Caco-2 (cell line): ENCODE measurements at regions not wholly inside any gene's neighbourhood (a gene's known extent, or its start where the extent isn't known, plus 50 kb on each side); places are given as distances from the start of the nearest gene placed in this dataset.
A peak's percentile ranks its signal among the peaks of the same experiment; 100 is the strongest.

ENCODE experiments used
- BruUV-seq: library from RNA; stranded (reverse); fragments of 400-500 nt; replicated peaks from 2 replicates; lab custom pipeline; 2021; lab: Mats Ljungman, UMichigan
- CTCF ChIA-PET: fragments of 300-600 bp; sonication (Branson Sonifier 250); formaldehyde crosslinking; loops from one replicate; lab custom pipeline; 2022; ENCODE audit warnings: antibody characterized with exemption; lab: Charles Lee
- POLR2A ChIA-PET: fragments of 300-600 bp; sonication (Branson Sonifier 250); formaldehyde crosslinking; loops from one replicate; lab custom pipeline; 2022; ENCODE audit warnings: antibody characterized with exemption; lab: Charles Lee
- DNase-seq, 2 experiments: peaks; one replicate each; pipeline versions ENCODE4 v3.0.0 to v3.0.0-alpha.2; 2020 to 2022
- H3K27me3 ChIP-seq: replicated peaks from 2 replicates; pipeline ENCODE4 v1.6.0; 2011; ENCODE audit warnings: low read length; ENCODE audit not compliant: control insufficient read depth, insufficient read depth
- H3K36me3 ChIP-seq: 2 replicates; pipeline ENCODE4 v1.5.1; 2011; ENCODE audit warnings: low read length; ENCODE audit not compliant: control insufficient read depth, insufficient read depth
- H3K4me1 ChIP-seq: fragments of 250-450 bp; sonication (Bioruptor Pico); 2 replicates; pipeline ENCODE4 v1.5.1; 2020; ENCODE audit warnings: mild to moderate bottlenecking
- H3K4me3 ChIP-seq: 2 replicates; pipeline ENCODE4 v1.5.1; 2011; ENCODE audit warnings: low read depth, mild to moderate bottlenecking, control low read depth, low read length
- H3K9me3 ChIP-seq: fragments of 250-450 bp; sonication (Bioruptor Pico); 2 replicates; pipeline ENCODE4 v1.5.1; 2020; ENCODE audit warnings: mild to moderate bottlenecking, moderate library complexity
- H3K27ac Mint-ChIP-seq: one replicate; pipeline ENCODE4 v1.8.0; 2022; ENCODE audit warnings: mixed read lengths; ENCODE audit not compliant: unreplicated experiment
- H3K27me3 Mint-ChIP-seq: one replicate; pipeline ENCODE4 v1.8.0; 2022; ENCODE audit warnings: mixed read lengths; ENCODE audit not compliant: insufficient read depth, unreplicated experiment
- H3K36me3 Mint-ChIP-seq: one replicate; pipeline ENCODE4 v1.8.0; 2022; ENCODE audit warnings: mild to moderate bottlenecking, mixed read lengths; ENCODE audit not compliant: insufficient read depth, unreplicated experiment
- H3K4me1 Mint-ChIP-seq: one replicate; pipeline ENCODE4 v1.8.0; 2022; ENCODE audit warnings: low read depth, mixed read lengths; ENCODE audit not compliant: unreplicated experiment
- H3K4me3 Mint-ChIP-seq: one replicate; pipeline ENCODE4 v1.8.0; 2022; ENCODE audit warnings: mild to moderate bottlenecking, moderate library complexity, mixed read lengths; ENCODE audit not compliant: unreplicated experiment
- H3K9me3 Mint-ChIP-seq: one replicate; pipeline ENCODE4 v1.8.0; 2022; ENCODE audit warnings: mixed read lengths; ENCODE audit not compliant: unreplicated experiment
- intact Hi-C: fragments of 100-400 bp; cut with micrococcal nuclease; formaldehyde crosslinking; loops from one replicate; pipeline ENCODE4 v1.10.0; 2022; ENCODE audit not compliant: unreplicated experiment
- TF ChIP-seq, protein P1 (sequence below), 2 experiments: fragments of 200-600 bp in 1 of 2; IDR thresholded peaks; 1 replicate in 1 of 2; 2 replicates in 1 of 2; pipeline versions ENCODE4 v1.5.1 to v1.8.0; 2011 to 2022; ENCODE audit warnings: antibody characterized with exemption in 1 of 2, control low read depth in 1 of 2, inconsistent platforms in 1 of 2, low read depth in 1 of 2, low read length in 1 of 2, mild to moderate bottlenecking in 1 of 2, moderate library complexity in 1 of 2; ENCODE audit not compliant: insufficient read depth in 1 of 2, severe bottlenecking in 1 of 2, unreplicated experiment in 1 of 2

DNA sequence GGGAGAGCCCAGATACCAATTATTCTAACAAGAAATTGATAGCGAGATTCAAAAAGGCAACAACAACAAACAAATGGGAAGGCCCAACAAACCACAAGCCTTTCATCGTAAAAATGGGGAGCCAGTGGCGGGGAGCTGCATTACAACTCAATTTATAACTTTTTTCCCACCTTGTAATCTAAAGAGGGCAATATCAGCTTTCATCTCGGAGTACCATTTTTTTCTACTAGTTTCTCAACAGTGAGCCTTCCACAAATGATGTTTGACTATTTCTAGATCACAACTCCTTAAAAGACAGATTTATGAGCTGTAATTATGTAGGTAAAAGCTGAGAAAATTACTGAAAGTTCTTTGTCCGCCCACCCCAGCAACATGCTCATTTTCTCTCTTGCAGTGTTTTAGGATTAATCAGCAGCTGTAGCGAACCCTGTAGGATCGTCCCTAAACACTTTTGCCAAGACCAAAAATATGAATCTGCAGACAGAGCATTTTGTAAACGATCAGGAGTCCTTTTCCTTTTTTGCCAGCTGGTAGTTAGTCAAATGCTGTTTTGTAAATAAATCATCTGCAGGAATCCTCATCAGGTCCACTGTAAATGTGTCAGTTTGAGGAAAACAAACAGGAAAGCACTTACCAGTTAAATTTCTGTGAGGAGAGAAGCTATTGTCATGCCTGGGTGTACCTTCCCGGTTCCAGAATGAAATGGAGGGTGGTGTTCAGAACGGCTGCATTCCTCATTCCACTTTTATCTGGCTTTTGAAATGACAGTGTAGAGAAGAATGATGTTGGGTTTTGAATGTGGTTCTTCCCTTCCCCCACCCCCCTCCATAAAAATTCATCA, 53.2 kb downstream of the EEF1B2 start:
- BruUV-seq, result TSS peak; percentile 84
- Mint-ChIP-seq H3K9me3 (no peaks in the 10 kb centered on the region), H3K4me3 (peak overlapping the region; percentile 66), H3K27me3 (peaks cover 5% of the 10 kb centered on the region), H3K27ac (peak overlapping the region; percentile 74), H3K4me1 (peaks cover 22% of the 10 kb centered on the region), H3K36me3 (no peaks in the 10 kb centered on the region)
- TF ChIP-seq, protein P1, sequence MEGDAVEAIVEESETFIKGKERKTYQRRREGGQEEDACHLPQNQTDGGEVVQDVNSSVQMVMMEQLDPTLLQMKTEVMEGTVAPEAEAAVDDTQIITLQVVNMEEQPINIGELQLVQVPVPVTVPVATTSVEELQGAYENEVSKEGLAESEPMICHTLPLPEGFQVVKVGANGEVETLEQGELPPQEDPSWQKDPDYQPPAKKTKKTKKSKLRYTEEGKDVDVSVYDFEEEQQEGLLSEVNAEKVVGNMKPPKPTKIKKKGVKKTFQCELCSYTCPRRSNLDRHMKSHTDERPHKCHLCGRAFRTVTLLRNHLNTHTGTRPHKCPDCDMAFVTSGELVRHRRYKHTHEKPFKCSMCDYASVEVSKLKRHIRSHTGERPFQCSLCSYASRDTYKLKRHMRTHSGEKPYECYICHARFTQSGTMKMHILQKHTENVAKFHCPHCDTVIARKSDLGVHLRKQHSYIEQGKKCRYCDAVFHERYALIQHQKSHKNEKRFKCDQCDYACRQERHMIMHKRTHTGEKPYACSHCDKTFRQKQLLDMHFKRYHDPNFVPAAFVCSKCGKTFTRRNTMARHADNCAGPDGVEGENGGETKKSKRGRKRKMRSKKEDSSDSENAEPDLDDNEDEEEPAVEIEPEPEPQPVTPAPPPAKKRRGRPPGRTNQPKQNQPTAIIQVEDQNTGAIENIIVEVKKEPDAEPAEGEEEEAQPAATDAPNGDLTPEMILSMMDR (IDR thresholded peaks at IDR 0.05; ENCODE audit: insufficient read depth in 1 of 2, low read depth in 1 of 2, low read length in 1 of 2, severe bottlenecking in 1 of 2, unreplicated experiment in 1 of 2), result no peak
- intact Hi-C loops, result no loop called here
- peak in 1 of 2 experiments; percentile 29 for DNase-seq
- no peak overlapping the region for H3K4me3 ChIP-seq
- no peaks in the 10 kb centered on the region for H3K9me3 ChIP-seq
- CTCF ChIA-PET, result no interaction called here
- POLR2A ChIA-PET, result no interaction called here
- no peaks in the 10 kb centered on the region for H3K36me3 ChIP-seq
- H3K4me1 ChIP-seq, result peaks cover 11% of the 10 kb centered on the region
- H3K27me3 ChIP-seq, result no peaks in the 10 kb centered on the region

DNA sequence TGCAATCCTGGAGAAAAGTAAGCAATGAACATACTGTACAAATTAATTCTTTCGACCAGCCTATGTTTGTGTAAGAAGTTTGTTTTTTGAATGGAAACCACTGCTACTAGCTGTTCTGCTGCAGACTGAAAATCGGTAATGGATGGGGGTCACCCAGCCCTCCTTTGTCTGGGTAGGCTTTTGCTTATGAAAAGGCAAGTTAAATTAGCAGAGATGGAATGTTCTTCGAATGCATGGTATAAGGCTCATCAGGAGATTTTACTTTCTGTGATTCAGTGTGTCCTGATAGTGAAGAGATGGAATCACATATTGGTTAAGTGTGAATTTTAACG, 53.8 kb downstream of the EEF1B2 start:
- H3K27me3 ChIP-seq, result no peaks in the 10 kb centered on the region
- Mint-ChIP-seq H3K4me1 (peaks cover 22% of the 10 kb centered on the region), H3K36me3 (no peaks in the 10 kb centered on the region), H3K4me3 (peak overlapping the region; percentile 66), H3K27ac (peak overlapping the region; percentile 74), H3K27me3 (peaks cover 5% of the 10 kb centered on the region), H3K9me3 (no peaks in the 10 kb centered on the region)
- H3K4me1 ChIP-seq, result peaks cover 11% of the 10 kb centered on the region
- no peaks in the 10 kb centered on the region for H3K9me3 ChIP-seq
- POLR2A ChIA-PET, result no interaction called here
- no peaks in the 10 kb centered on the region for H3K36me3 ChIP-seq
- BruUV-seq, result no TSS peak
- no peak for DNase-seq
- intact Hi-C loops, result no loop called here
- no peak overlapping the region for H3K4me3 ChIP-seq
- TF ChIP-seq, protein P1 (IDR thresholded peaks at IDR 0.05; ENCODE audit: insufficient read depth in 1 of 2, low read depth in 1 of 2, low read length in 1 of 2, severe bottlenecking in 1 of 2, unreplicated experiment in 1 of 2), result no peak
- CTCF ChIA-PET, result no interaction called here

DNA sequence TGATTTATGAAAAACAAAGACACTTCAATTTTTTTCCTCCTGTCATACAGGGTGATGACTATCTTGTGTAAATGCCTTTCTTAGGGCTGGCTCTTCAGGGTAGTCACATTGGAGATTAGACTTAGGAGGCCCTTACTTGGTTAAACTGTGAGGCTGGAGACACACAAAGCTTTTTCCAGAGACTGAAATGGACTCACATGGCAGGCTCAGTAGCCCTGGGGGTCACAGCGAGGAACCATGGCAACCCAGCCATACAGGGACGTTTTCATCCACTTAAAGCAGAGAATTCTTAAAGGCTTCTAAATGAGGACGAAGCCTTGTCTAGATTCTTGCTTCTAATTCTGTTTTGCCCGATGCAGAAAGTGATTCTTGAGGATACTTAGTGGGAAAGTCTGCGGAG, 57.3 kb upstream of the ZDBF2 start:
- Histone ChIP-seq H3K4me1 (peaks cover 11% of the 10 kb centered on the region), H3K9me3 (peaks cover 11% of the 10 kb centered on the region), H3K4me3 (no peak overlapping the region), H3K27me3 (no peaks in the 10 kb centered on the region), H3K36me3 (no peaks in the 10 kb centered on the region)
- Mint-ChIP-seq H3K9me3 (peaks cover 10% of the 10 kb centered on the region), H3K27me3 (peaks cover 5% of the 10 kb centered on the region), H3K27ac (no peak overlapping the region), H3K4me1 (peaks cover 16% of the 10 kb centered on the region), H3K4me3 (no peak overlapping the region), H3K36me3 (no peaks in the 10 kb centered on the region)
- DNase-seq, result no peak
- TF ChIP-seq, protein P1 (IDR thresholded peaks at IDR 0.05; ENCODE audit: insufficient read depth in 1 of 2, low read depth in 1 of 2, low read length in 1 of 2, severe bottlenecking in 1 of 2, unreplicated experiment in 1 of 2), result no peak
- BruUV-seq, result no TSS peak
- ChIA-PET CTCF (no interaction called here), POLR2A (interaction anchor here (0.6 kb wide), 1 partner anchor 15 kb away, joined by 3 read pairs; no protein-coding TSS in a partner anchor)
- intact Hi-C loops, result no loop called here
